ENCODE measurements at regions not wholly inside any gene's neighbourhood (a gene's known extent, or its start where the extent isn't known, plus 50 kb on each side); places are given as distances from the start of the nearest gene placed in this dataset.
"Not testable (repeated sequence)": the region's sequence is repeated elsewhere in the genome, so short reads cannot be mapped to it uniquely, and the experiment has no call there.

DNA sequence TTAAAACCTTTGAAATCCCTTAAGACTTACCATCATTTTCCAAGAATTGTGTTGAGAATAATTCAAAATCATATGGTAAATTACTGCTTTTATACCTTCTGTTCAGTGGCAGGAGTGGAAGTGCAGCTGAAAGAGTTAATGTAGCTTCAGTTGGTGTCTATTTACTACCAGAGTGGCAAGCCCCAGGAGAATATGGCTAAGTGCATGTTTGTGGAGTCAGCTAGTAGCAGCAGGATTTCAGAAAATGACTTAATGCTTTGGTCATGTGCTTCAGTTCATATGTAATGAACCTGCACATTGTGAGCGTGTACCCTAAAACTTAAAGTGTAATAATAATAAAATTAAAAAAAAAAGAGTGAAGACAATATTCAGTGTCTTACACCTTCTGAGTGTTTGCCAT is 1171.8 kb downstream of the KHDRBS2 start:
- TF ChIP-seq, protein P1, sequence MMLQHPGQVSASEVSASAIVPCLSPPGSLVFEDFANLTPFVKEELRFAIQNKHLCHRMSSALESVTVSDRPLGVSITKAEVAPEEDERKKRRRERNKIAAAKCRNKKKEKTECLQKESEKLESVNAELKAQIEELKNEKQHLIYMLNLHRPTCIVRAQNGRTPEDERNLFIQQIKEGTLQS (IDR thresholded peaks at IDR 0.05; ENCODE audit: borderline replicate concordance, extremely low read depth, low read depth, low read length), result not testable (repeated sequence)
- TF ChIP-seq, protein P2, sequence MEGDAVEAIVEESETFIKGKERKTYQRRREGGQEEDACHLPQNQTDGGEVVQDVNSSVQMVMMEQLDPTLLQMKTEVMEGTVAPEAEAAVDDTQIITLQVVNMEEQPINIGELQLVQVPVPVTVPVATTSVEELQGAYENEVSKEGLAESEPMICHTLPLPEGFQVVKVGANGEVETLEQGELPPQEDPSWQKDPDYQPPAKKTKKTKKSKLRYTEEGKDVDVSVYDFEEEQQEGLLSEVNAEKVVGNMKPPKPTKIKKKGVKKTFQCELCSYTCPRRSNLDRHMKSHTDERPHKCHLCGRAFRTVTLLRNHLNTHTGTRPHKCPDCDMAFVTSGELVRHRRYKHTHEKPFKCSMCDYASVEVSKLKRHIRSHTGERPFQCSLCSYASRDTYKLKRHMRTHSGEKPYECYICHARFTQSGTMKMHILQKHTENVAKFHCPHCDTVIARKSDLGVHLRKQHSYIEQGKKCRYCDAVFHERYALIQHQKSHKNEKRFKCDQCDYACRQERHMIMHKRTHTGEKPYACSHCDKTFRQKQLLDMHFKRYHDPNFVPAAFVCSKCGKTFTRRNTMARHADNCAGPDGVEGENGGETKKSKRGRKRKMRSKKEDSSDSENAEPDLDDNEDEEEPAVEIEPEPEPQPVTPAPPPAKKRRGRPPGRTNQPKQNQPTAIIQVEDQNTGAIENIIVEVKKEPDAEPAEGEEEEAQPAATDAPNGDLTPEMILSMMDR (IDR thresholded peaks at IDR 0.05 in 2 of 3, conservative IDR thresholded peaks at IDR 0.05 in 1 of 3; ENCODE audit: control insufficient read depth in 2 of 3, extremely low read depth in 1 of 3, insufficient read depth in 1 of 3, low read depth in 3 of 3, low read length in 3 of 3), result not testable (repeated sequence)
- TF ChIP-seq CEBPB (IDR thresholded peaks at IDR 0.05; ENCODE audit: borderline replicate concordance in 1 of 2, low read depth in 2 of 2, low read length in 2 of 2); BACH1 (IDR thresholded peaks at IDR 0.05; ENCODE audit: borderline replicate concordance); SIN3A (IDR thresholded peaks at IDR 0.05; ENCODE audit: low read depth, low read length): not testable (repeated sequence)
- TF ChIP-seq, protein P3, sequence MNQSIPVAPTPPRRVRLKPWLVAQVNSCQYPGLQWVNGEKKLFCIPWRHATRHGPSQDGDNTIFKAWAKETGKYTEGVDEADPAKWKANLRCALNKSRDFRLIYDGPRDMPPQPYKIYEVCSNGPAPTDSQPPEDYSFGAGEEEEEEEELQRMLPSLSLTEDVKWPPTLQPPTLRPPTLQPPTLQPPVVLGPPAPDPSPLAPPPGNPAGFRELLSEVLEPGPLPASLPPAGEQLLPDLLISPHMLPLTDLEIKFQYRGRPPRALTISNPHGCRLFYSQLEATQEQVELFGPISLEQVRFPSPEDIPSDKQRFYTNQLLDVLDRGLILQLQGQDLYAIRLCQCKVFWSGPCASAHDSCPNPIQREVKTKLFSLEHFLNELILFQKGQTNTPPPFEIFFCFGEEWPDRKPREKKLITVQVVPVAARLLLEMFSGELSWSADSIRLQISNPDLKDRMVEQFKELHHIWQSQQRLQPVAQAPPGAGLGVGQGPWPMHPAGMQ (IDR thresholded peaks at IDR 0.05; ENCODE audit: borderline replicate concordance), result not testable (repeated sequence)
- TF ChIP-seq, protein P4, sequence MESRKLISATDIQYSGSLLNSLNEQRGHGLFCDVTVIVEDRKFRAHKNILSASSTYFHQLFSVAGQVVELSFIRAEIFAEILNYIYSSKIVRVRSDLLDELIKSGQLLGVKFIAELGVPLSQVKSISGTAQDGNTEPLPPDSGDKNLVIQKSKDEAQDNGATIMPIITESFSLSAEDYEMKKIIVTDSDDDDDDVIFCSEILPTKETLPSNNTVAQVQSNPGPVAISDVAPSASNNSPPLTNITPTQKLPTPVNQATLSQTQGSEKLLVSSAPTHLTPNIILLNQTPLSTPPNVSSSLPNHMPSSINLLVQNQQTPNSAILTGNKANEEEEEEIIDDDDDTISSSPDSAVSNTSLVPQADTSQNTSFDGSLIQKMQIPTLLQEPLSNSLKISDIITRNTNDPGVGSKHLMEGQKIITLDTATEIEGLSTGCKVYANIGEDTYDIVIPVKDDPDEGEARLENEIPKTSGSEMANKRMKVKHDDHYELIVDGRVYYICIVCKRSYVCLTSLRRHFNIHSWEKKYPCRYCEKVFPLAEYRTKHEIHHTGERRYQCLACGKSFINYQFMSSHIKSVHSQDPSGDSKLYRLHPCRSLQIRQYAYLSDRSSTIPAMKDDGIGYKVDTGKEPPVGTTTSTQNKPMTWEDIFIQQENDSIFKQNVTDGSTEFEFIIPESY (IDR thresholded peaks at IDR 0.05), result not testable (repeated sequence)
